GM12873 (cell line): ENCODE measurements at regions not wholly inside any gene's neighbourhood (a gene's known extent, or its start where the extent isn't known, plus 50 kb on each side); places are given as distances from the start of the nearest gene placed in this dataset.

ENCODE experiments used
- TF ChIP-seq, protein P1 (sequence below): IDR thresholded peaks from 2 replicates; pipeline ENCODE4 v1.5.1; 2012; ENCODE audit warnings: low read depth, mild to moderate bottlenecking, moderate library complexity, low read length, control low read depth; ENCODE audit not compliant: insufficient read depth; ENCODE audit errors: missing control alignments

DNA sequence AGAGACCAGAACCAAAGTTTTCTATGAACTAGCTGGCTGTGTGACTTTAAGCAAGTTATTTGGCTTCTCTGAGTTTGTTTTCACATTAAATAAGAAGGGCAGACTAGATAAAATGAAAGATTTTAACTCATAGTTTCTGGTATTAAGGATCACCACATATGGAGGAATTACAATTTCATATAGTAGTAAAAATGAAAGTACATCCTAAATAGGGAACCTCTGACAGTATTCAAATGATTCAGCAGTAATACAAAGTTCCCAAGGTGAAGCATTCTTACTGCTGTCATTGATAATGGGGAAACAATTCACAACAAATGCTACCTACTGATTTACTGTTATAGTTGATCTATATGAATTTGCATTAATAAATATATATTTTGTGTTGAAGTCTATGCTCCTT is 170.3 kb upstream of the VRK2 start:
- TF ChIP-seq, protein P1, sequence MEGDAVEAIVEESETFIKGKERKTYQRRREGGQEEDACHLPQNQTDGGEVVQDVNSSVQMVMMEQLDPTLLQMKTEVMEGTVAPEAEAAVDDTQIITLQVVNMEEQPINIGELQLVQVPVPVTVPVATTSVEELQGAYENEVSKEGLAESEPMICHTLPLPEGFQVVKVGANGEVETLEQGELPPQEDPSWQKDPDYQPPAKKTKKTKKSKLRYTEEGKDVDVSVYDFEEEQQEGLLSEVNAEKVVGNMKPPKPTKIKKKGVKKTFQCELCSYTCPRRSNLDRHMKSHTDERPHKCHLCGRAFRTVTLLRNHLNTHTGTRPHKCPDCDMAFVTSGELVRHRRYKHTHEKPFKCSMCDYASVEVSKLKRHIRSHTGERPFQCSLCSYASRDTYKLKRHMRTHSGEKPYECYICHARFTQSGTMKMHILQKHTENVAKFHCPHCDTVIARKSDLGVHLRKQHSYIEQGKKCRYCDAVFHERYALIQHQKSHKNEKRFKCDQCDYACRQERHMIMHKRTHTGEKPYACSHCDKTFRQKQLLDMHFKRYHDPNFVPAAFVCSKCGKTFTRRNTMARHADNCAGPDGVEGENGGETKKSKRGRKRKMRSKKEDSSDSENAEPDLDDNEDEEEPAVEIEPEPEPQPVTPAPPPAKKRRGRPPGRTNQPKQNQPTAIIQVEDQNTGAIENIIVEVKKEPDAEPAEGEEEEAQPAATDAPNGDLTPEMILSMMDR, result no peak

DNA sequence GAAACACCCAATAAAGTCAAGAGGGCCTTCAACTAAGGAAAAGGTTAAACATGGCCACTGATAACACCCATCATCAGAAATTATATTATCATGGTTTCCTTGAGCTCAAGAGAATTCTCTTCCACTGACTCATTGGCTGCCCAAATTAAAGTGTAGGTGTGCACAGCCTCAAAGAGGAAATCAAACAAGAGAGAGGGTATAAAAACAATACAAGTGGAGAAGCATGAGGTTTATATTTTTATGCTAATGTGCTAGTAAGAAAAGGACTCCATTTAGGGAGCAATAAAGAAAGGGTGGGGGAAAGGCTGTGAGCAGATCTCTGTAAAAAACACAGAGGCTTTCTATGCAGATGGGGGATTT is 168.8 kb upstream of the VRK2 start:
- TF ChIP-seq, protein P1, result no peak

DNA sequence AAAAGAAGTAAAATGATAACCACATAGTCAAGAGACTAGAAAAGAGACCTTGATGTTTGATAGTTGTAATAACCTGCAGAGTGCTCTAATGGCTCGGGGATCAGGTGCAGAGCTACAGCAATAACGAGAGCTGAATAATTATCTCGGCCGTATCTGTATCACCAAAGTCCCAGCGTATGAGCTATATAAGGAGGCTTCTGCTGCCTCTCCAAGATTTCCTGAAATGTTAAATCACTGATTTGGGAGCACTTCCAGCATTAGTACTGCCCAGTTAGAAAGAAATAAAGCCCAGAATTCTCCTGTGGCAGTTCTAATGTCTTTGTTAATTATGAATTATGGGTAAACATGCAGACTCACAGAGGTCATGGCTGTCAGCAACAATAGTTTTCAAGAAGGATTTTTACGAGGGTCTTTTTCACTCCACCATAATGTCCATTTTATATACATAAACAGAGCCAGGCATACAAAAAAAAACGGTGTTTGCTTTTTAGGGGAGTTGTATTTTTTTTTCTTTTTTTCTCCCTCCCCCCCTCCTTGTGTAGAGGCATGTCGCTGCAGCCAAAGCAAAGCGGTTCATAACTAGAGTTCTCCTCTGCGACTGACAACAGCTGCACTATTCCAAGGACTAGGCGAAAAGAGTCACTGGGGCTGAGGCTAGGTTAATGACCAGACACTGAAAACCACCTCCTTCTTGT is 168.3 kb upstream of the VRK2 start:
- TF ChIP-seq, protein P1, result no peak

DNA sequence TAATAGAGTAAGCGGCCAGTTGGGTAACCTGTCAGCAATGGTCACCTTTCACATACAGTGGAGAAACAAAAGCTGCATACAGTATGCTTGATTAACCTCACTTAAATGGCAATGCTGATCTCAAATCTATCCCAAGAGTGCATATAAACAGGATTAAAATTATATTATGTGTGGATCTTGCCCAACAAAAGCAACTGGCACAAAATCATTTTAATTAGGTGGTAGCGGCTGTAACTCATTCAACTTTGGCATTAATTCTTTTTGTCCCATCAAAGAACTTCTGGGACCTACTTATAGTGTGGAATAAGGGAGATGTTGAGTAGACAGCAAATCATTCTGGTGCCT is 167.8 kb upstream of the VRK2 start:
- TF ChIP-seq, protein P1, result no peak

DNA sequence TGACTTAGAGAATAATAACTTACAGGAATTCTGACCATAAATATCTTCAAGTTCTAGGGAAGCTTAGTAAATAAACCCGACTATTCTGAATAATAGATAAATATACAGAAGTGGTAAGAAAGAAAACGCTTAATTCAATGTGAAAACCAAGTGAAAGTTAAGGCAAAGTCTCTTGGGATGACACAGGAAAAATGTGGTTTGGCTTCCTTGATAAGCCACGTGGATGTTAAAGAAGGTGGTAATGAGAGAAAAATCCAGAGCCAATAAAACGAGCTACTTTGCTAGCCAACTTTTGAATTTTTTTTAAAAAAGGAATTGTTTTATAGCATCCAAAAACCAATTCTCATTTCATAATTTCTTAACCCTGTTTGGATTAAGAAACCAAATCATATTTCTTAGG is 166.2 kb upstream of the VRK2 start:
- TF ChIP-seq, protein P1, result no peak

DNA sequence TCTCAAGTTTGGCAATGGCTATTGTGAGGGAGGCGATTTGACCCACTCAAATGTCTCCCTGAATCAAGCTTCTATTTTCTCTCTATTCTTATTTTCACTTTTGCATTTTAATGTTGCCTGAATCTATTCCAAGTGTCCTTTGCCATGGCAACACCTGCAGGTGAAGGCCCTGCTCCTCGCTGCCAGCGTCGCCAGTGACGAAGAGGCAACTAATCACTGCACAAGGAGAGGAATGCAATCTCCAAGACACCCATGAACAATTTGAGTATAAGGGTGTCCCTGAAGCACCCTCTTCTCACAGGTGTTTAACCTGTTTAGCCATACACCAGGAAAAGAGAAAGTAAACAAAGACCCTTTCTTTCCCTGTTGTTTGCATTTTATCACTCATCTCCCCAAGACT is 165.6 kb upstream of the VRK2 start:
- TF ChIP-seq, protein P1, result no peak

DNA sequence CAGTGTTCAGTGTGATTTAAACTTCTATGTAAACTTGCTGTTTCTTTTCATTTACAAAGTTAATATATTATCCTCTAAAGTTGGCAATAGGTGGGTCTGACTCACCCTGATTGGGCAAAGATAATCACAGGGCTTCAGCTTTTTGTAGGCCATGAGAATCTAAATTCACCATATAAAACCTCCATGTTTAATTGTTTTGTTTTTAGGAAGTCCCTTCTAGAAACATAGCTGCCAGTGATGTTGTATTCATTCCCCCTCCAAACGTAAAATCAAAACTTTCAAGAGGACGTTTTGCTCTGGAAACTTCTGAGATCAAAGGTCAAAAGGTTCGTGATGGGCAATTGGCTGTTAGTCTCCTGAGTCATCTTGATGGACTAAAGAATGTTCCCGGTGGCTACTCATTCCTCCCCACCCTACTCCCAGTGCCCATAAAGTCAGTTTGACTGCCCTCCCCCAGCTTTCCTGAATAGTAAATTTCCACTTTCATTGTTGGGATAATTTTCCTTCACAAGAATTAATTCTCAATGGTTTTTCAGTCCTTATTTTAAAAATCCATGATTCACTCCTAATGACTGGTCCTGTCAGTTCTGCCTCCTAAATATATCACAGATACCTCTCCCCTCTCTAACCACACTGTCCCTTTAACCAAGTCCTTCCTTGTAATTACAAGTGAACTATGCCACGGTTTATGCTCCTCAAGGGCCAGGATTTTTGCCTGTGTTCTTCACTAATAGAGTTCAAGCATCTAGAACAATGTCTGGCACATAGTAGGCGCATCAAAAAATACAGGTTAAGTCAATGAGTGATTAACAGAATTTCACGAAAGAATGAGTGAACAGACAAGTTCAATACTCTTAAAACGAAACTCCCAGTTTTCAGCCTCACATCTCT is 164.4 kb upstream of the VRK2 start:
- TF ChIP-seq, protein P1, result no peak
